A673 (cell line): ENCODE measurements at regions not wholly inside any gene's neighbourhood (a gene's known extent, or its start where the extent isn't known, plus 50 kb on each side); places are given as distances from the start of the nearest gene placed in this dataset.

ENCODE experiments used
- BruUV-seq: library from RNA; stranded (reverse); fragments of 400-500 nt; replicated peaks from 2 replicates; lab custom pipeline; 2021; lab: Mats Ljungman, UMichigan
- CTCF ChIA-PET: fragments of 300-600 bp; sonication (Branson Sonifier 250); formaldehyde crosslinking; loops from one replicate; lab custom pipeline; 2022; ENCODE audit warnings: antibody characterized with exemption; lab: Charles Lee
- POLR2A ChIA-PET: fragments of 300-600 bp; sonication (Branson Sonifier 250); formaldehyde crosslinking; loops from one replicate; lab custom pipeline; 2022; ENCODE audit warnings: antibody characterized with exemption; ENCODE audit not compliant: low non-redundant PET; lab: Charles Lee
- DNase-seq: peaks from one replicate; pipeline ENCODE4 v3.0.0-alpha.2; 2015; ENCODE audit warnings: low spot score
- H3K27ac ChIP-seq: fragments of 200-600 bp; sonication (generic); 2 replicates; pipeline ENCODE4 v1.5.1; 2016; ENCODE audit warnings: mixed run types, low read depth, mild to moderate bottlenecking, mixed read lengths, antibody characterized with exemption, low read length; ENCODE audit not compliant: poor library complexity, severe bottlenecking
- H3K27me3 ChIP-seq: fragments of 200-600 bp; sonication (generic); replicated peaks from 2 replicates; pipeline ENCODE4 v1.6.1; 2017; ENCODE audit warnings: mixed run types, low read depth, mild to moderate bottlenecking, mixed read lengths, antibody characterized with exemption, low read length; ENCODE audit not compliant: insufficient read depth, poor library complexity
- H3K36me3 ChIP-seq: fragments of 200-600 bp; sonication (generic); 2 replicates; pipeline ENCODE4 v1.6.1; 2016; ENCODE audit warnings: mixed run types, mild to moderate bottlenecking, mixed read lengths, antibody characterized with exemption, low read length; ENCODE audit not compliant: insufficient read depth, poor library complexity, severe bottlenecking
- H3K4me1 ChIP-seq: fragments of 200-600 bp; sonication (generic); 2 replicates; pipeline ENCODE4 v1.6.1; 2017; ENCODE audit warnings: mixed run types, mild to moderate bottlenecking, mixed read lengths, antibody characterized with exemption, low read length; ENCODE audit not compliant: insufficient read depth, poor library complexity, severe bottlenecking
- H3K4me3 ChIP-seq: fragments of 200-600 bp; sonication (generic); 2 replicates; pipeline ENCODE4 v1.5.1; 2016; ENCODE audit warnings: low read depth, mixed run types, mild to moderate bottlenecking, mixed read lengths, low read length; ENCODE audit not compliant: poor library complexity, severe bottlenecking
- H3K9me3 ChIP-seq: fragments of 200-600 bp; sonication (generic); 2 replicates; pipeline ENCODE4 v1.6.1; 2016; ENCODE audit warnings: mixed run types, low read depth, mild to moderate bottlenecking, mixed read lengths, antibody characterized with exemption, low read length; ENCODE audit not compliant: poor library complexity, severe bottlenecking
- EZH2 ChIP-seq: fragments of 200-600 bp; sonication (generic); IDR thresholded peaks from 2 replicates; pipeline ENCODE4 v1.6.1; 2017; ENCODE audit warnings: borderline replicate concordance, low read depth, mild to moderate bottlenecking, mixed read lengths, antibody characterized with exemption, low read length; ENCODE audit not compliant: poor library complexity, severe bottlenecking
- intact Hi-C: fragments of 100-400 bp; cut with micrococcal nuclease; formaldehyde crosslinking; loops from one replicate; pipeline ENCODE4 v1.10.0; 2022; ENCODE audit not compliant: unreplicated experiment
- TF ChIP-seq, protein P1 (sequence below): fragments of 300-800, 200-600 bp; sonication (generic); conservative IDR thresholded peaks from 2 replicates; pipeline ENCODE4 v1.5.1; 2017; ENCODE audit warnings: low read depth, mild to moderate bottlenecking, antibody characterized with exemption, low read length, moderate library complexity, mixed read lengths

DNA sequence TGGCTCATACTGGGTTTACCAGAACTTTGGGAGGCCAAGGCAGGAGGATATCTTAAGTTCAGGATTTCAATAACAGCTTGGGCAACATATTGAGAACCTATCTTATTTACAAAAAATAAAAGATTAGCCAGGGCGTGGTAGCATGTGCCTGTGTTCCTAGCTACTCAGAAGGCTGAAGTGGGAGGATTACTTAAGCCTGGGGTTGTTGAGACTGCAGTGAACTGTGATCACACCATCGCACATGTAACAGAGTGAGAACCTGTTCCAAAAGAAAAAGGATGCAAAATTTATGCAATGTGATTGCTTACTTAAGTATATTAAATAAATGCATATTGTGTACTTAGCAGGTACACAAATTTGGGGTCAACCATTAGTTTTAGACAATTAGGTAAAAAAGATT is 768.9 kb upstream of the CDH7 start:
- H3K4me3 ChIP-seq = no peak overlapping the region
- ChIA-PET CTCF (no interaction called here), POLR2A (no interaction called here)
- H3K27me3 ChIP-seq = no peaks in the 10 kb centered on the region
- intact Hi-C loops = no loop called here
- BruUV-seq = no TSS peak
- no peaks in the 10 kb centered on the region for H3K36me3 ChIP-seq
- no peak overlapping the region for H3K27ac ChIP-seq
- no peak for TF ChIP-seq EZH2
- TF ChIP-seq, protein P1, sequence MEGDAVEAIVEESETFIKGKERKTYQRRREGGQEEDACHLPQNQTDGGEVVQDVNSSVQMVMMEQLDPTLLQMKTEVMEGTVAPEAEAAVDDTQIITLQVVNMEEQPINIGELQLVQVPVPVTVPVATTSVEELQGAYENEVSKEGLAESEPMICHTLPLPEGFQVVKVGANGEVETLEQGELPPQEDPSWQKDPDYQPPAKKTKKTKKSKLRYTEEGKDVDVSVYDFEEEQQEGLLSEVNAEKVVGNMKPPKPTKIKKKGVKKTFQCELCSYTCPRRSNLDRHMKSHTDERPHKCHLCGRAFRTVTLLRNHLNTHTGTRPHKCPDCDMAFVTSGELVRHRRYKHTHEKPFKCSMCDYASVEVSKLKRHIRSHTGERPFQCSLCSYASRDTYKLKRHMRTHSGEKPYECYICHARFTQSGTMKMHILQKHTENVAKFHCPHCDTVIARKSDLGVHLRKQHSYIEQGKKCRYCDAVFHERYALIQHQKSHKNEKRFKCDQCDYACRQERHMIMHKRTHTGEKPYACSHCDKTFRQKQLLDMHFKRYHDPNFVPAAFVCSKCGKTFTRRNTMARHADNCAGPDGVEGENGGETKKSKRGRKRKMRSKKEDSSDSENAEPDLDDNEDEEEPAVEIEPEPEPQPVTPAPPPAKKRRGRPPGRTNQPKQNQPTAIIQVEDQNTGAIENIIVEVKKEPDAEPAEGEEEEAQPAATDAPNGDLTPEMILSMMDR = no peak
- no peaks in the 10 kb centered on the region for H3K9me3 ChIP-seq
- DNase-seq = no peak
- H3K4me1 ChIP-seq = no peaks in the 10 kb centered on the region

DNA sequence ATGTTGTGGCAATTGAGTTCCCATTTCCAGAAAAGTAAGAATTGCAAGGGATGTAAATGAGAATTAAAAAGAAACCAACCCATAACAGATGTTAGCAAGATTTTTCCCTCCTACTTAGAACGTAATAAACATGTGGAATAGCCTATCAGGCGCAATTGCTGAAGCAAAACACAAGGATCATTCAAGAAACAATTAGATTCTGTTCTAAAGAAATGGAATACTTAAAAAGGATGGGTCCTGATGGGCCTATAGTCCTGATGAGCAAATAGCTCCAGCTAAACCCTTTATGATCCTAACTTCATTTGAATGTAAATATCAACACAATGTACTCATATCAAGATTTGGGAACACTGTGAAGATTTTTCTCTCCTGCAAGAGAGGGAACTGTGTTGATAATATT is 771.0 kb upstream of the CDH7 start:
- Histone ChIP-seq H3K27ac (no peak overlapping the region), H3K36me3 (no peaks in the 10 kb centered on the region), H3K4me1 (no peaks in the 10 kb centered on the region), H3K9me3 (no peaks in the 10 kb centered on the region), H3K27me3 (no peaks in the 10 kb centered on the region), H3K4me3 (no peak overlapping the region)
- POLR2A ChIA-PET = no interaction called here
- CTCF ChIA-PET = no interaction called here
- DNase-seq = no peak
- intact Hi-C loops = no loop called here
- TF ChIP-seq, protein P1 = no peak
- TF ChIP-seq EZH2 = no peak
- BruUV-seq = no TSS peak

DNA sequence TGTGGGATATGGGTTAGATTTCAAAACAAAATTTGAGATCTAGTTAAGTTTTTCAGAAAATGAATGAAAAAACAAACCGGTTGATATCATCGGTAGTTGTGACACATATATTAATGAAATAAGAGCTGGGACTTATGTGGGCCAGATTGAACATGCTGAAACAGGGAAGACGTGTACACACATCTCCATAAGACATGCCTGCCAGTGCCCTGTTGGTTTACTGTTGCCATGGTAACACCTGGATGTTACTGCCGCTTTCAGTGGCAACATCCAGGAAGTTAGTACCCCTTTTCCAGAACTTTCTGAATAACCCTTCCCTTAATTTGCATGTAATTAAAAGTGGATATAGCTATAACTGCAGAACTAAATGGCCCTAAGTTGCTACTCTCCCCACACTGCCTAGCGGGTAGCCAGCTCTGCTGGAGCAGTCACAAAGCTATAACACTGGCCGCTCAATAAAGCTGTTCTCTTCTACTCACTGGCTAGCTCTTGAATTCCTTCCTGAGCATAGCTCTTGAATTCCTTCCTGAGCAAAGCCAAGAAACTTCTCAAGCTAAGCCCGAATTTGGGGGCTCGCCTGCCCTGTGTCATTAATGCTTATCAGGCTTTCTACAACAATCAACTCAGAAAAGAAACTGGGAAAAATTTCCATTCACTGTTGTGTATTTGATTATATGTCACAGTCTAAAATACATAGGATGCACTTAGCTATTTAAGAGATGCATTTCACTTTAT is 776.3 kb upstream of the CDH7 start:
- CTCF ChIA-PET = interaction anchor here (0.6 kb wide), 1 partner anchor 186 kb away, joined by 4 read pairs; no protein-coding TSS in a partner anchor
- no peak for TF ChIP-seq EZH2
- TF ChIP-seq, protein P1 = no peak
- no TSS peak for BruUV-seq
- Histone ChIP-seq H3K36me3 (no peaks in the 10 kb centered on the region), H3K9me3 (no peaks in the 10 kb centered on the region), H3K4me3 (no peak overlapping the region), H3K4me1 (peaks cover 25% of the 10 kb centered on the region), H3K27ac (no peak overlapping the region), H3K27me3 (no peaks in the 10 kb centered on the region)
- POLR2A ChIA-PET = no interaction called here
- intact Hi-C loops = no loop called here
- DNase-seq = no peak
